GM12864 (cell line): ENCODE measurements at regions not wholly inside any gene's neighbourhood (a gene's known extent, or its start where the extent isn't known, plus 50 kb on each side); places are given as distances from the start of the nearest gene placed in this dataset.

Source experiments
- DNase-seq: peaks from one replicate; pipeline ENCODE4 v3.0.0-alpha.2; 2011; ENCODE audit warnings: low read depth
- H3K4me3 ChIP-seq: 2 replicates; pipeline ENCODE4 v1.5.1; 2011; ENCODE audit warnings: mild to moderate bottlenecking, low read depth, low read length, control low read depth
- CTCF ChIP-seq: IDR thresholded peaks from 2 replicates; pipeline ENCODE4 v1.5.1; 2011; ENCODE audit warnings: low read depth, mild to moderate bottlenecking, moderate library complexity, low read length, control low read depth, inconsistent platforms; ENCODE audit errors: missing control alignments

DNA sequence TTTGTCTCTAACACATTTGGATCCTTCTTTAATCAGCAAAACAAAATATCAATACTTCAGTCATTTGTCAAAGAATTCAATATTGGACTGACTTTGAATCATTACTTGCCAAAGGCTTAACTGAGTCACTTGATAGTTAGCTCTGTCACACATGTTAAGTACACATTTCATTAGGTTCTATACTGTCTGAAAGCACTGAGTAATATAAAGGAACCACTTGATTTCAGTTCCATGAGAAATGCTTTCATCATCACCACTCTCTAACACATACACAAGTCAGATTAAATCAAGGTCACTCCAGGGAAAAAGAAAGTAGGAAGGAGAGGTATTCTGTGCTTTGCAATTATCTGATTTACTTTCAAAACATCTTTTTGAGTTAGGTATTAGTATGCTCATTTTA, 1233.1 kb downstream of the C4orf33 start:
- no peak for DNase-seq
- H3K4me3 ChIP-seq = no peak overlapping the region
- no peak for TF ChIP-seq CTCF

DNA sequence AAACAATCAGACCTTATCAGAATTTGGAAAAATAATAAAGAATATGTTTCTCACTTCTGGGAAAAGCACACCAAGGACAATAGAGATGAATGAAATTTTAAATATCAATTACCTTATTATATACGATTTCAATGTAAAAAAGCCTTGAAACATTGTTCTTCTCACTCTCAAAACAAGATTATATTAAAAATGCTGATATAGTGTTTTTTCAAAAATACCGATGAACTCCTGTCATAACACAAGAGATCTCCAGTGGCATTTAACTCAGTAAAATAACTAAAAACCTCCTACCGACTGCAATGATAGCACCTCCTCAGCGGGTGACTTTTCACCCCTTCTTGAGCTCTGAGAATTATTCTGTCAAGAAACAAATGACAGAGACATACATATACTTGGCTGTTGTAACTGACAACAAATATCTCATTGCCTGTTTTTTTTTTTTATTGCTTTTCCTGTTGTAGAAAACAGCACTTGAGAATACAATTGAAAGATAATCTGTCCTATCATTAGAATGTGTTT, 1237.3 kb downstream of the C4orf33 start:
- TF ChIP-seq CTCF = no peak
- DNase-seq = no peak
- H3K4me3 ChIP-seq = no peak overlapping the region

GRCh38 chr4:130335417-130336194, 1239.7 kb downstream of the C4orf33 start:
- TF ChIP-seq CTCF = no peak
- H3K4me3 ChIP-seq = no peak overlapping the region

DNA sequence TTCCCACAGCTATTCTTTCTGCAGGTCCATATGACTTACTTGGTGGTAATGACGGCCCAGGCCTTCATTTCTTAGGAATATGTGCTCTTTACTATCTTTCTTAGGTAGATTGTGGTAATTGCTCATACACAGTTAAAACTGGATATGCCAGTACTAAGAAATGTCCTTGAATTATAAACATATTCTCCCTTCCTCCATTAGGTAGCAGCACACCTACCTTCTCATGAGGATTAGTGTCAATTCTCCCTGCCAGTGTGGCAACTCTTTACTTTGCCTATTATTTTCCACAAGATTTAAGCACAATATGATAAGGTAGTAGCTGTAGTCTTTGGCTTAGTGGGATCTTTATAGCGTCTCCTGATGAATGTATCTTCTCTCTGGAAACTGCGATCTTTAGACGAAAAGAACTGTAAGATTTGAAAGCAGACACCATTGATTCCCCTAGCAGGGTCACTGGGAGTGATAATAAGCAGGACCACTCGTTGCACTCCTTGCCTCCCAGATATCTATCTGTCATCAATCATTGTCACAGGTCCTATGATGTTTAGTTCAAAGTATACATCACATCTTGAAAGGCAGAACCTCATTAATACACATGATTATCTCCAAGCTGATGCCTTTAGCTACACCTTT, 1240.7 kb downstream of the C4orf33 start:
- H3K4me3 ChIP-seq = no peak overlapping the region
- no peak for DNase-seq
- peak; percentile 43 for TF ChIP-seq CTCF

More at GRCh38 chr4:130335417-130336194, 1239.7 kb downstream of the C4orf33 start:
- no peak for DNase-seq

DNA sequence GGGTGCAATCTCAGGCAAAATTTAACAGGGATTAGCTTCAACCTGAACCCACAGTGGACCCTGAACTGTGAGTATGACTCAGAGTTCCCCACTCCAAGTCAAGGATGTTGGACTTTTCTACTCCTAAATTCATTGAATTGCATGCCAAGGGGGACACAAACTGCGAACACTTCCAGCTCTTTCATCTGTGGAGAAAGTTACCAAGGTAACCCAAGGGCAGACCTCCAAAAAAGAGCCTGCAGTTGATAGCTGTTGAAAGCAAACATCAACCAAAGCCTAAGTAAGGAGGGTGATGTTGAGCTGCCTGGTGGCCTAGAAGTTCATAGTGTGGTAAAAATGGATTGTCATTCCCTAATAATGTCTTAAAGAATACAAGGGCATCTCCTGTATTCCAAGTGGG, 1242.9 kb downstream of the C4orf33 start:
- H3K4me3 ChIP-seq = no peak overlapping the region
- no peak for DNase-seq
- TF ChIP-seq CTCF = no peak

DNA sequence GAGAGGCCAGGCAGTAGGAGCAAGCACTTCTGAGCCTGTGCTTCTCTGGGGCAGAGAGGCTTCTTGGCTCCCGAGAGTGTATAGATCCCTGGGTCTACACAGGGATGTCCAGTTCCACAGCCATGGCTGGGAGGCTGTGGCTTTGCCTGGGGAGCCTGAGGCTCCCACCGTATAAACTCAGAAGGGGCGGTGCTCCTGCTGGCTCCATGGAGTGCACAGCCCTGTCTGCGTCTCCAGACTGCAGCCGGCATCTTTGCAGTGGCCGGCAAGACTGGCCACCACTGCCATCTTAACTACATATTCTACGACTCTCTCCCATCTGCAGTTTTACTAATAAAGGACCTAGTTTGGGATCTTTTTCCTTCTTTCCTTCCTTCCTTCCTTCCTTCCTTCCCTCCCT, 1253.8 kb downstream of the C4orf33 start:
- TF ChIP-seq CTCF = no peak
- no peak overlapping the region for H3K4me3 ChIP-seq
- no peak for DNase-seq
